ENCODE measurements at regions not wholly inside any gene's neighbourhood (a gene's known extent, or its start where the extent isn't known, plus 50 kb on each side); places are given as distances from the start of the nearest gene placed in this dataset.
A peak's percentile ranks its signal among the peaks of the same experiment; 100 is the strongest.

- no peak for DNase-seq
Measured at GRCh38 chr5:152900332-152900731, 495.3 kb upstream of the NMUR2 start.

DNA sequence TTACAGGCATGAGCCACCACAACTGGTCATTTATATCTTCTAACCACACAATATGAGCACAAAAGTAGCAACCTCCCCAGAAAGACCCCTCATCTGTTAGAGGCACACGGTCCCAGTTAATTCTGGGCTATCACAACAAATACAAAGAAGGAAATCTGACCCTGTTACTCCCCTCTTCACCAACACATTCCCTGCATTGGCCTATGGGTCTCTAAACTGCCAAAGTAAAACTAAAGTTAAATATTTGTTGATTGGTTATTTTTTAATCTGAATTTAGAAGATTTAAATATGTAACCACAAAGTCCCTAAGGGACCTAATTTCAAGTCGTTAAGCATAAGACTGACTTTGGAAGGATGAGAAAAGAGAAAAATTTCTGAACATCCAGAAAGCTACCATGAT, 496.7 kb upstream of the NMUR2 start:
- DNase-seq, result no peak

GRCh38 chr5:152905286-152905685, 500.2 kb upstream of the NMUR2 start:
- no peak for DNase-seq

DNA sequence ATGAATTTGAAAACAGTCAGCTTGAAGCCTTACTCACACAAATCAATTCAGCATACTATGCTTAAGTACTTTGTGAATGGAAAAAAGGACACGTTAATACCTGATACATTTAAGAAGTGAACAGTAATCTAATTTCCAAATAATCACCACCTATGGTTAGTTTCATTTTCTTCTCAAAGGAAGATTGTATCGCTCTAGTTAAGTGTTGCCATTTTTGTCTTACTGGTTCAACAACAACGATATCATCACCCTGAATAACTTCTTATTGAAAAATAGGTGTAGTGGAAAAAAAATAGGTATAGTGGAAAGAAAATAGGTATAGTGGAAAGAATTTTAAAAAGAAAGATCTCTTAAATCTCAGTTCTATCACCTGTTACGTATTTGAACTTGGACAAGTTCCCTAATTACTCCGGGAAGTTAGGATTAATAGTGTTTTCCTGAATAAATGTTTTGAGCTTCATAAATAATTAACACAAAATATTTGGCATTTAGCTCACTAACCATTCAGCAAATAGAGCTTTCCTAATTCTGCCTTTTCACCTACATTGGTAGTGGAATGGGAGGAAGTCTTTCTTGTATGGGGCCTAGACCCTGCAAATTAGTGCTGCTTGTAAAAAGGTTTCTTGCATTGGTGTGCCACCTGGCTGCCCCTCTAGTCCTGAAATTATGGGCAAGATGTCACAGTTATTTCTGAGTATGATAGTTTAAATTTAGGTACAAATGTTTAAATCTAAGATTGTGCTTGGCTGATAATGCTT, 502.6 kb upstream of the NMUR2 start:
- no peak for DNase-seq

DNA sequence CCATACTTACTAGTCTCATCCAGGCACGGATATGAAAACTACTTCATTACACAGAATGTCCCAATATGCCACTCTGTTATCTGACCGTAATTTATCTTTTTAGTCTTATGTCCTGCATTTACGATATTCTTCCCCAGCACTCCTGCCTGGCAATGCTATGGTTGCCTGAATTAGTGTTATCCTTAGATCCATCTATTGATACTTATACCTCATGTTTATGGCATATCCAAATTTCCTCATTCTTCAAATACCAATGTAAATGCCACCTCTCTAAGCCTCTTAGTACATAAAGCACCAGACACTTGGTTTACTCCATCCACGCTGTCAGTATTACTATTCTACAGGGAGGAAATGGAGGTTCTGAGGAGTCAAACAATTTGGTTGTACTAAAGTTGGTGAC, 507.8 kb upstream of the NMUR2 start:
- no peak for DNase-seq

- no peak for DNase-seq
Measured at GRCh38 chr5:152932621-152933020, 527.5 kb upstream of the NMUR2 start.

DNA sequence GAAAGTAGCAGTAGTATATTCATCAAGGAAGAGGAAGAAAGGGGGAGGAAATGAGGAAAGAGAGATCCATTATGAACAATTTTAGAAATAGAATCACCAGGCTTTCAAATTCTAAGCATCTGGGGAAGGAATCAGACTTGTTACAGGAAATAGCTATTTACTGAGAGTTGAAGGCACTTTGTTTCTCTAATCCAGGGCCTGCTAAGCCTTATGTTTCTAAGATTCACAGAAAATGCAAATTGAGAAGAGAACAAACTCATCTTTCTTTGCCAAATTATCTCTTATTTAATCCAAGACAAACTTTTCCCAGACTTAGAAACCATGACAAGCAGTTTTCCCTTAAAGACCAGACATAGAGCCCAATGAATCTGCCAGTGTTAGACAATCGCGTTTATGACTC, 528.0 kb upstream of the NMUR2 start:
- DNase-seq, result no peak

- DNase-seq, result no peak
Measured at GRCh38 chr5:152938630-152939029, 533.6 kb upstream of the NMUR2 start.

DNA sequence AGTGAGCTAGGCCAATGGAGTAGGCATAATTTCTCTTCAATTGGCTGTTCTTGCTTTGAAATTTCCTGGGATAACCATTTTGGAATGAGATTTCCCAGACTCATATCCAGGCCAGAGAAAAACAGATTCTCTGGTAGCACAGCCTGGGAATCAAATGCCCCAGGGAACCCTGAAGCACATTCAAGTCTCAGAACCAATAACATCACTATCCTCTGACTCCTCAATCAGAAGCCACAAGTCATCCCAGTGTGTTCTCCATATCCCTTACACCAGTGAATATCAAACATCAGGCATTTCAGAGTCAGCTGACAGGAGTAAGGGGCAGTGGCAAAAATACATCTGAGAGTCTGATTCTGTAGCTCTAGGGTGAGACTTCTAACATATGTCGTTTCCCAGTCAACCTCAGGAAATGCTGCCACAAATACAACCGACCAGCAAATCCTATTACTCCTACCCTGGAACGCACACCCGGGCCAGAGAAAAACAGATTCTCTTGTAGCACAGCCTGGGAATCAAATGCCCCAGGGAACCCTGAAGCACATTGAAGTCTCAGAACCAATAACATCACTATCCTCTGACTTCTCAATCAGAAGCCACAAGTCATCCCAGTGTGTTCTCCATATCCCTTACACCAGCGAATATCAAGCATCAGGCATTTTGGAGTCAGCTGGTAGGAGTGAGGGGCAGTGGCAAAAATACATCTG, 537.7 kb upstream of the NMUR2 start:
- DNase-seq, result no peak

GRCh38 chr5:152953788-152954483, 536.5 kb upstream of the GRIA1 start:
- no peak for DNase-seq

GRCh38 chr5:152956943-152957613, 533.4 kb upstream of the GRIA1 start:
- no peak for DNase-seq

- DNase-seq, result no peak
Measured at GRCh38 chr5:152978141-152978835, 512.2 kb upstream of the GRIA1 start.

GRCh38 chr5:152987131-152987530, 503.3 kb upstream of the GRIA1 start:
- DNase-seq, result no peak

DNA sequence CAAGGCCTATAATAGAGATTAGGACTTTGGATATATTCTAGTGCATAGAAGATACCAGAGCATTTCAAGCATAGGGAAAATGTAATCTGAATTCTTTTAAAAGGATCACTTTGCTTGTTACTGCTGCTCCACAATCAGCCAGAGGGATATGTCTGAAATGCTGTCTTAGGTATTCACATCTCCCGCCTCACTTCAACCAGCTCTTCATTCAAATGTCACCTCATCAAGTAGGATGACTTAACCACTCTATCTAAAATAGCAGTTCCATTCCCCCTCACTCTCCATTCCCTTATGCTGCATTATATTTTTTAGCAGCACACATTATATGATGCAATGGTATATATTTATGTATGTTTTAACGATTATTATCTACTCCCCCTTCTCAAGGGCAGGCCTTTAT, 500.3 kb upstream of the GRIA1 start:
- DNase-seq, result no peak

DNA sequence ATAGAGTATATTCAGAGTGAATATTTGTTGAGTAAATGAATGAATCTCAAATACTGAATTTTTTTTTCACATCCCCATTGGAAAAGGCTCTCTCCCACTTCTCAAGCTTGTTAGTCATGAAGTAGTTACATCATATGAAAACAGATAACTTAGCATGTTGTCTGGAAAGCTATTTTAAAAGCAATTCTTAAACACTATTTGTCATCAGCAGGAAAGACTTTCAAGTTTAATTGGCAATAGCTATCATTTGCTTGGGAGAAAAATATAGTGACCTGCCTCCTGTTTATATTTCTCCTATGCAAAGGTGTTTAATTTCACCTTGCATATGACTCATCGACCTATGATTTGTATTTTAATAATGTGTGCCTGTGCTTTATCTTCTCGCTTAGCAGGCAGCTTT, 499.8 kb upstream of the GRIA1 start:
- no peak for DNase-seq

DNA sequence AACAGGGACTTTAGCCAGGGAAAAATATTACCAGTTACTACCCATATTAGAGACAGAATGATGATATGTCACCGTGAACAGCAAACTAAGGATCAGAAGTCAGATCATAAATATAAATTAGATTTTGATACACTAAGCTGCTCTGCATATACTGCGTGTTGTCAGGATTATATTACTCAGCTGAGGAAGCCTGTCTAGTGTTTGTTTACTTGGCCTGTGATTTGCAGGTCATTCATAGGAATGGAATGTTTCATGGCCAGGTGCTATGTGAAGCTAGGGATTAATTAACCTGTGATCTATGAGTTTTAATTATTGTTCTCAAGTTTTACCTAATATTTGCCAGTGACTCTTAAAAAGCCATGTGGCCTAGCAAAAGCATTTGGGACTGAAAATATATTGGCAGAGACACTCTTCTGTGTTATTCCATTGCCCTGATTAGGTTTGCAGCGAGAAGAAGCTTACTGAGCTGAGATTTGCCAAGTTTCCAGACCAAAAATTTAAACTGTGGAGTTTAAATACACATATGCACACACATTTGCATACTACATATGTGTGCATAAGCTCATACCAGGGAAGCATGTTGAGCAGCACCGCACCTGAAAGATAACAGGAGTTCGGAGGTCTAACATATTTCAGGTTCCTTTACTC, 496.3 kb upstream of the GRIA1 start:
- peak; percentile 10 for DNase-seq

DNA sequence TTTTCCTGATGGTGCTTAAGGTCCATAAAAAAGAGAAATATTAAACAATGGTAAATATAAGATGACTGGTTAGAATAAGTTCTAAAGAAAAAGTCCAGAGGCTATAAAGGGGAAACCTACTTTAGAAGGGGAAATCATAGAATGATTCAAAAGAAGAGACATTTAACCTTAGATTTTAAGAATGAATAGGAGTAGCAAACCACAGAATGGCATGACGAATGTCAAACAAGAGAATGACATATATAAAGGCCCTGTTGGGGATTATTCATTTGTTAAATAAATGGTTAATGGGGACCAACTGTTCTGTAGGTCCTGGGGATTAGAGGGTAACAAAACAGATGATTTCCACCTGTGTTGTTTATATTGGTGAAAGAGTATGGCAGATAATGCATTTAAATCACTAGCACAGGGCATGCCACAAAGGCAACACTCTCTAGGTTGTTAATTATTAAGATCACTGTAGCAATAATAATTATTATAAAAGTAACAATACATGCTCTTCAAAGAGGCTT, 495.2 kb upstream of the GRIA1 start:
- no peak for DNase-seq

GRCh38 chr5:153005711-153006110, 484.8 kb upstream of the GRIA1 start:
- no peak for DNase-seq

- no peak for DNase-seq
Measured at GRCh38 chr5:153006681-153007080, 483.8 kb upstream of the GRIA1 start.

DNA sequence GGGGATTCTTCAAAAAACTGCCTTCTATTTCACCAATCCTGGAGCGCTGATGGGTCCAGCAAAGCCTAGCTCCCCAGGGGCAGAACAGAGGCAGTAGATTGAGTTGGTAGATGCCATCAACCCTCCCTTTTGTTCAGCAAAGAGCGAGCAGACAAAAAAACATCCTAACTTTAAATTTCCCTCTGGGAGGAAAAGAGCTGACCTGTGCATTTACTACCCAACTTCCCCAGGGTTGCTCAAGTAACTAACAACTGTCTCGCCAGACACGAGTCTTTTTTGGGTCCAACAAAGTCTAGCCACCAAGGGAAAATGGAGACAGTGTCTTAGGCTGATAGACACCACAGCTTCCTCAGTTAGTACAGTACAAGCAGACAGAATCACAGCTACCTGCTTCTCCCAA, 476.3 kb upstream of the GRIA1 start:
- no peak for DNase-seq

DNA sequence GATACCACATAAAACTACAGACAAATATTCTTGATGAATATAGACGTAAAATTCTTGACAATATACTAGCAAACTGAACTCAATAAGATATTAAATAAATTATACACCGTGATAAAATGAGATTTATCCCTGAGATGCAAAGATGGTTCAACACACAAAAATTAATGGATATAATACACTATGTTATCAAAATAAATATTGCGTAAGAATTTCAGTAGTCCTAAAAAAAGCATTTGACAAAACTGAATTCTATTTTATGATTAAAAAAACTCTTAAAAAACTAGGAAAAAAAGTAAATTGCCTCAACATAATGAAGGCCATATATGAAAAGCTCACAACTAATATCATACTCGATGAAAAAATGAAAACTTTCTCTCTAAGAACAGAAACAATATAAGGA, 472.3 kb upstream of the GRIA1 start:
- DNase-seq, result no peak

Measured in NCI-H2029 (cell line).